Spinal cord (tissue), 9 donors: ENCODE measurements at regions not wholly inside any gene's neighbourhood (a gene's known extent, or its start where the extent isn't known, plus 50 kb on each side); places are given as distances from the start of the nearest gene placed in this dataset.

Experiments used
- DNase-seq, 6 donors: peaks; one replicate each; pipeline versions ENCODE4 v3.0.0 to v3.0.0-alpha.2; 2013 to 2015; ENCODE audit warnings: low spot score in 6 of 6, low read depth in 4 of 6
- H3K27ac ChIP-seq: one replicate; pipeline ENCODE4 v1.5.1; 2013; ENCODE audit warnings: low read depth, low read length, control low read depth
- H3K27me3 ChIP-seq: one replicate; pipeline ENCODE4 v1.6.1; 2013; ENCODE audit warnings: low read length; ENCODE audit not compliant: control insufficient read depth, insufficient read depth
- H3K36me3 ChIP-seq: one replicate; pipeline ENCODE4 v1.6.1; 2013; ENCODE audit warnings: low read length; ENCODE audit not compliant: control insufficient read depth, insufficient read depth
- H3K4me1 ChIP-seq: one replicate; pipeline ENCODE4 v1.6.1; 2013; ENCODE audit warnings: low read length; ENCODE audit not compliant: control insufficient read depth, insufficient read depth
- H3K4me3 ChIP-seq: one replicate; pipeline ENCODE4 v1.5.1; 2013; ENCODE audit warnings: low read depth, low read length, control low read depth
- H3K9me3 ChIP-seq: one replicate; pipeline ENCODE4 v1.6.1; 2013; ENCODE audit warnings: low read length; ENCODE audit not compliant: control insufficient read depth, insufficient read depth
- WGBS: methylation state at CpG from one replicate; pipeline ENCODE4 v1.1.5; 2013; ENCODE audit warnings: missing lambda C conversion rate; ENCODE audit not compliant: insufficient coverage; 5-methylcytosine and 5-hydroxymethylcytosine counted together
- donor health status: healthy.

- H3K4me3 ChIP-seq = no peak overlapping the region
- 71% methylated on average over 9 of the region's 15 CpGs for WGBS
- H3K36me3 ChIP-seq = no peaks in the 10 kb centered on the region
- no peaks in the 10 kb centered on the region for H3K27me3 ChIP-seq
- DNase-seq = no peak
- no peaks in the 10 kb centered on the region for H3K9me3 ChIP-seq
- H3K27ac ChIP-seq = no peak overlapping the region
- H3K4me1 ChIP-seq = no peaks in the 10 kb centered on the region
Measured at GRCh38 chr22:48179571-48180546, 1417.4 kb downstream of the TBC1D22A start.

- no peaks in the 10 kb centered on the region for H3K36me3 ChIP-seq
- H3K27me3 ChIP-seq = no peaks in the 10 kb centered on the region
- H3K27ac ChIP-seq = no peak overlapping the region
- H3K9me3 ChIP-seq = no peaks in the 10 kb centered on the region
- H3K4me3 ChIP-seq = no peak overlapping the region
- no peak for DNase-seq
- WGBS = 96% methylated on average over 7 of the region's 7 CpGs
- peaks cover 2% of the 10 kb centered on the region for H3K4me1 ChIP-seq
Measured at GRCh38 chr22:48178536-48178935, 1416.1 kb downstream of the TBC1D22A start.

DNA sequence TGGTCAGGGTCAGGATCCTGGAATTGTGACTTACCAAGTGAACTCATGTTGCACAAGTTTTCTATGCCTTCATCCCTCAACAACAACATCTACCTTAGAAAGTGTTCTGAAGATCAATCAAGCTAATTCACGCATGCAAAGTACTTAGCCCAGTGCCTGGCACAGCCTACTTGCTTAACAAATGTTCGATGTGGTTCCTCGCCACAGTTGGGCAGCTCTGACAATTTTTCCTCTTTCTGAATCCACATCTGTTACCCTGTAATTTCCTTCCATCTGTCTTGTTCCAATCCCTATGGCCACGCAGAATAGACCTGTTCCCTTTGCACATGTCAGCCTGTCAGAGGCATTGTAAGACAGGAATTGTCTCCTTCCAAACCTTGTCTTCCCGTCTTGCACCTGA is 1415.2 kb downstream of the TBC1D22A start:
- H3K4me1 ChIP-seq = peaks cover 10% of the 10 kb centered on the region
- H3K27ac ChIP-seq = no peak overlapping the region
- H3K4me3 ChIP-seq = no peak overlapping the region
- WGBS = 87% methylated on average over 4 of the region's 5 CpGs
- no peaks in the 10 kb centered on the region for H3K36me3 ChIP-seq
- no peaks in the 10 kb centered on the region for H3K9me3 ChIP-seq
- peak in 2 of 6 donors; percentile 60 to 66 for DNase-seq
- no peaks in the 10 kb centered on the region for H3K27me3 ChIP-seq

DNA sequence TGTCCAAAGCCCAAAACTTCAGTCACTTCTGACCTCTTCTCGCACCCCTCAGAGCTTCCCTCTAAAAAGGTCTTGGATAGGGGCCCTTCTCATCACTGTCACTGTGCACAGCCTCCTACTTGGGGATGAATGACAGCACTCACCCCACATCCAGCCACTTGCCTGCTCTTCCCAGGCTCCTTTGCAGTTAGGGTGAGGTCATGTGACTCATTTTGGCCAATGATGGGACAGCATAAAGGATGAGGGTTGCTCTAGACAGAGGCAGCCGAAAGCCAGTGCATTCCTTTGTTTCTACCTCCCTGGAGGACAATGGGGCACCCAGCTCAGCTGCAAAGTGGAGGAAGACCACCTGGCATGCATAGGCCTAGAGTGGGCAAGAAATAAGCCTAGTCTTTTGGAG is 1413.3 kb downstream of the TBC1D22A start:
- Histone ChIP-seq H3K4me3 (no peak overlapping the region), H3K27me3 (no peaks in the 10 kb centered on the region)

DNA sequence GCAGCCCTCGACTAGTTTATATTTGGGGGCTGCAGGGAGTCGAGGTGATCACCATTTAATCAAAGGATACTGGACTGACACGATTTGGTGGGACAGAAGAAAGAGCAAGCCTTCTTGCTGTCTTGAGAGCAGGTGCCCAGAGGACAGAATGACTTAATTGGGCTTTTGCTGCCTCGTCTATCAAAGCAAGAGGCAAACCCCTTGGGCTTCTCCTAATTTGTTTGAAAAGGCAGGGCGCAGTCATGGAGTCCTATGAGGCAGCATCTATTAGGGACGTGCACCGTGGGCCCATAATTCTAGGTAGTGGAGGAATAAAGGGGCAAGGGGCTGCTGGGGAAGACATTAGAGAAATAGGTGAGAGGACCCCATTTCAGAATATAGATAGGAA is 1411.3 kb downstream of the TBC1D22A start:
- H3K27me3 ChIP-seq = no peaks in the 10 kb centered on the region
- H3K36me3 ChIP-seq = no peaks in the 10 kb centered on the region
- 63% methylated on average over 7 of the region's 7 CpGs for WGBS
- H3K4me1 ChIP-seq = peaks cover 10% of the 10 kb centered on the region
- H3K9me3 ChIP-seq = no peaks in the 10 kb centered on the region
- H3K27ac ChIP-seq = no peak overlapping the region
- H3K4me3 ChIP-seq = no peak overlapping the region
- no peak for DNase-seq

More for the DNA sequence above, 1413.3 kb downstream of the TBC1D22A start:
- H3K9me3 ChIP-seq = no peaks in the 10 kb centered on the region
- no peaks in the 10 kb centered on the region for H3K36me3 ChIP-seq
- H3K4me1 ChIP-seq = peaks cover 10% of the 10 kb centered on the region
- H3K27ac ChIP-seq = no peak overlapping the region
- no peak for DNase-seq
- 89% methylated on average over 1 of the region's 2 CpGs for WGBS

DNA sequence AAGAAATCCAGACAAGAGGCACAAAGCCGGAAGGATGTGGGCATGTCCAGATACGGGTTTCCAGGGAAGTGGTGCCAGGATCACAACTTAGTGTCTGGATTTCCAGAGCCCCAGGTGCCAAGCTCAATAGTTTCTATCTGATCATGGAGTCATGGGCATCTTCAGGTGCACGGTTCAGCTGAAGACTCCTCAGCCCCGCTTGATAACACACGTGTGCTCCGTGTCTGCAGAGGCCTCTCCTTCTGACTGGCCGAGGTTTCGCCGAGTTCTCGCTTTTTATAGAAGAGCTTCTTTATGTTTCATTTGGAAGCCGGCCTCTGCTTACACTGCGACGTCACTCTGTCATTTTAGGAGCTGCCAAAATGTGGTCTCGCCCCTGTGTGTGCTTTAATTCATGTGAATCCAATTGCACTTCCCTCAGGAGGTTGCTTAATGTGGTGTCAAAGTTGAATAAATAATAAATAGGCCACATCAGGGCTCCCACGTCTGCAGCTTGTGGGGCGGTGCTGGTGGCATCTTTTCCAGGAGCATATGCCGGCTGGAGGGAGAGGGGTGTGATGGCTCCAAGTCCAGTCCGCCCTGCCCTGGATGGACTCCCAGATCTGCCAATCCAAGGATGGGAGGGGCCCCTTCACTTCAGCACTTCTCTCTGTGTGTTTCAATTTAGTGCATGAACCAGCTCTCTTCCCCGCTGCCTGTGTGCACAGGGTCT is 1410.8 kb downstream of the TBC1D22A start:
- H3K36me3 ChIP-seq = no peaks in the 10 kb centered on the region
- no peak overlapping the region for H3K27ac ChIP-seq
- no peaks in the 10 kb centered on the region for H3K27me3 ChIP-seq
- H3K9me3 ChIP-seq = no peaks in the 10 kb centered on the region
- peak in 2 of 6 donors; percentile 58 to 74 for DNase-seq
- no peak overlapping the region for H3K4me3 ChIP-seq
- H3K4me1 ChIP-seq = peaks cover 10% of the 10 kb centered on the region
- 56% methylated on average over 13 of the region's 19 CpGs for WGBS

DNA sequence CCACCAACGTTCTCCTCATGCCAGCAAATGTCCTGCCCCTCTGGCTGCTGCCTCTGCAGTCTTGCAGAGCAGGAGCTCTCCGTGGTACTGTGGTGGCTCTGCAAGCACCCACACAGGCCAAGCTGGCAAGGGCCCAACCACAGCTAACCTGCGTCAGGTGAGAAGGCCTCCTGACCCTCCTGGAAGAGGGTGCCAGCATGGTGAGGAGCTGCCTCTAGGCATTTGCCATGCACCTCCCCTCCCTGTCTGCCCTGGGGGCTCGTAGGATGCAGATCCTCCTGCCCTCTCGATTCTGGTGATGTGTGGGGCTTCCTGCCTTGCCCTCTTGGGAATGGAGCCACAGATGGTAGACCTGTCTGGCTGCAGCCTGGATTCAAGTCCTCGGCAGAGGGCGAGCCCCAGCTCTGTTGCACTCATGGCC is 1408.8 kb downstream of the TBC1D22A start:
- H3K9me3 ChIP-seq = no peaks in the 10 kb centered on the region
- WGBS = 64% methylated on average over 7 of the region's 7 CpGs
- H3K36me3 ChIP-seq = no peaks in the 10 kb centered on the region
- H3K4me1 ChIP-seq = peaks cover 10% of the 10 kb centered on the region
- H3K27ac ChIP-seq = no peak overlapping the region
- no peaks in the 10 kb centered on the region for H3K27me3 ChIP-seq
- no peak overlapping the region for H3K4me3 ChIP-seq
- DNase-seq = no peak

- 89% methylated on average over 4 of the region's 4 CpGs for WGBS
- Histone ChIP-seq H3K27me3 (no peaks in the 10 kb centered on the region), H3K36me3 (no peaks in the 10 kb centered on the region), H3K27ac (no peak overlapping the region), H3K4me3 (no peak overlapping the region), H3K9me3 (no peaks in the 10 kb centered on the region), H3K4me1 (peaks cover 10% of the 10 kb centered on the region)
- peak in 1 of 6 donors; percentile 74 for DNase-seq
Measured at GRCh38 chr22:48169227-48169626, 1406.8 kb downstream of the TBC1D22A start.

DNA sequence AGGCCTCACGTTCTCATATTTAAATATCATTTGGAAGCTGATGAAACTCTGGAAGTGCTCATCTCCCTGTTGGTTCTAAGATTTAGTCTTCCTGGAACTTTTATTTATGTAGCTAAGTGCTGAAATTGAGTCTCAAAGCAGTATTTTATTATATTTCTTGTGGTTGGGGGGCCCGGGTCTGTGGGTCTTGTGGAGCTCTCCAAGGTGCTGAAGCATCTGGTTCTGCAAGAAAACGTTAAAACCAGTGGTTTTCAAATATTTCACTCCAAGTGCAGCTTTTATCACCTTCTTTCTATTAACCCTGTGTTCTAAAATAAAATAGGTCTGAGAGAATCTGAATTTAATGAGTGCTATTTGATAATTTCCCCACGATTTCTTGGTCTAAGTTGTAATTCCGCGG is 1404.8 kb downstream of the TBC1D22A start:
- Histone ChIP-seq H3K9me3 (no peaks in the 10 kb centered on the region), H3K4me1 (no peaks in the 10 kb centered on the region), H3K27me3 (no peaks in the 10 kb centered on the region), H3K4me3 (no peak overlapping the region), H3K36me3 (no peaks in the 10 kb centered on the region), H3K27ac (no peak overlapping the region)
- WGBS = 83% methylated on average over 3 of the region's 6 CpGs
- DNase-seq = no peak
